B cell (primary cell): ENCODE measurements at regions not wholly inside any gene's neighbourhood (a gene's known extent, or its start where the extent isn't known, plus 50 kb on each side); places are given as distances from the start of the nearest gene placed in this dataset.

Experiments used
- CTCF ChIP-seq: fragments of 200-600 bp; IDR thresholded peaks from one replicate; pipeline ENCODE4 v1.8.0; 2022; ENCODE audit warnings: antibody characterized with exemption, mild to moderate bottlenecking
- EZH2 ChIP-seq: IDR thresholded peaks from 2 replicates; pipeline ENCODE4 v1.6.1; 2012; ENCODE audit warnings: borderline replicate concordance, low read depth, mild to moderate bottlenecking, moderate library complexity, low read length; ENCODE audit not compliant: insufficient read depth, poor library complexity, severe bottlenecking

- TF ChIP-seq CTCF (no peak), EZH2 (no peak)
Measured at GRCh38 chr16:63653044-63653839, 1468.6 kb downstream of the CDH11 start.
